ENCODE measurements at regions not wholly inside any gene's neighbourhood (a gene's known extent, or its start where the extent isn't known, plus 50 kb on each side); places are given as distances from the start of the nearest gene placed in this dataset.
A peak's percentile ranks its signal among the peaks of the same experiment; 100 is the strongest.

DNA sequence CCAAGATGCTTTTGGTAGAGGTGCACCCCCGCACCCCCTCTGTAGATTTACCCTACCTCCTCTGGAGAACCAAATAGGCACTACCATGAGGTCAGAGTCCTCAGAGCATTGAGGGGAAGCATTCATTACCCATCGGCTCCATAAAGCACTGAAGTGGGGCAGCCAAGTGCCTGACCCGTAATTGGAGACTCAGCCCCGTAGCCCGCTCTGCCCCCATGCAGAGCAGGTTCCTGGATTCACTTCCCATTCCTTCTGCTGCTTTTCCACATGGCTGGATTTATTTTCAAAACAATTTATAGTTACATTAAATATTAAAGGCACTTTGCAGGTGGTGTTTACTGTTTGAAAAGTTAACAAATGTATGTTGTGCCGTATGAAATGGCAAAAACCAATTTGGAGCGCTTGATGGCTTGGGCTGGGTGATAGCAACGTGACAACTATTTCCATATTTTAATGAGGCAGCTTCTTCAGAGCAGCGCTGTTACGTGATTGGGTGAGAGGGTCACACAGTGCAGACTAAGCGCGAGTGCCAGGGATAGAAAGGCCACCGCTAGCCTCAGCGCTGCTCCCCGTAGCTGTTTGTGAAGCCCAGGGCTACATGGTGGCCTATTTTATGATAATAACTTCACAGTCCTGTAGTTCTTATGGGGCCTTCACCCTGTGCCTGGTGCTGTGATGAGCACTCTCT lies 373.8 kb upstream of the PROK2 start:
- no peaks in the 10 kb centered on the region for H3K4me1 ChIP-seq
- ATAC-seq = no peak
- no peak for DNase-seq
- H3K27me3 ChIP-seq = no peaks in the 10 kb centered on the region
- no peak overlapping the region for H3K4me3 ChIP-seq
- no peaks in the 10 kb centered on the region for H3K36me3 ChIP-seq
- no peak for TF ChIP-seq POLR2A (IDR thresholded peaks at IDR 0.05)
- in situ Hi-C loops (cut with MboI; ENCODE audit: low sequenced_read_pairs in 4 of 4) = no loop called here
- intact Hi-C loops (cut with DNase I; ENCODE audit: low total_unique reads) = no loop called here
- no peaks in the 10 kb centered on the region for H3K9me3 ChIP-seq
- H3K27ac ChIP-seq = no peak overlapping the region

DNA sequence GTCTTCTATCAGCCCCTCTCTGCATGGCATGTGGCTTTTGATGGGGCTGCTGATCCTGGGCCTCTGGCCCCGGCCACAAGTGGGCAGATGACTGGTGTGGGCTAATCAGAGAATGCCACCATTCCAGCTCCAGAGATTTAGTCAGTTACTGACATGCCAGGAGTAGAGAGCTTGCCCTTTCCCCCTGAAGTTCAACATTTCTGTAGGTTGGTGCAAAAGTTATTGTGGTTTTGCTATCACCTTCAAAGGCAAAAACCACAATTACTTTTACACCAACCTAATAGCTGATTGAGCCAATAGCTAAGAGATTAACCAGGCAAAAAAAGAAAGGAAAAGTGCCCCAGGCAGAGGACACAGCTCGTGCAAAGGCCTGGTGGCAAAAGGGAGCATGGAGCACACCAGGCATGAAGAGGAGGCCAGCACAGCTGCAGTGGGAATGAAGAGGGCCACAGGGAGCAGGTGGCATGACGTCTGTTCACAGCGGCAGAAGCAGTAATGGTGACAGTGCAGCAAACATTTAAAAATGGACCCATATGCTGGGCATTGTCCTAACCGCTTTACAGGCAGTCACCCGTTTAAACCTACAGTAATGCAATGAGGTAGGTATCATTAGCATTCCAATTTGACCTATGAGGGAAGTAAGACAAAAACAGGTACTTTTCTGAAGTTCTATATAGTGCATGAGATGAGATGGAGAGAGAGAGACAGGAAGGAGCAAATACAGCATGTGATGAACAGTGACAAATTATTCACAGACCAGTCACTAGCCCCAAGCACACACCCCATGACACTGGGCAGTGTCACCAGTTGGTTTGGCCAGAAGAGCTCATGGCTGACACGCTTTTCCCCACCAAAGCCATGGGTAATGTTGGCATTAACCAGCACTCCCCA lies 373.0 kb upstream of the PROK2 start:
- H3K9me3 ChIP-seq = no peaks in the 10 kb centered on the region
- no peak overlapping the region for H3K27ac ChIP-seq
- no peak overlapping the region for H3K4me3 ChIP-seq
- in situ Hi-C loops (cut with MboI; ENCODE audit: low sequenced_read_pairs in 4 of 4) (no loop called here), intact Hi-C loops (cut with DNase I; ENCODE audit: low total_unique reads) (no loop called here)
- DNase-seq (no peak), ATAC-seq (no peak)
- no peak for TF ChIP-seq POLR2A (IDR thresholded peaks at IDR 0.05)
- TF ChIP-seq, protein P1, sequence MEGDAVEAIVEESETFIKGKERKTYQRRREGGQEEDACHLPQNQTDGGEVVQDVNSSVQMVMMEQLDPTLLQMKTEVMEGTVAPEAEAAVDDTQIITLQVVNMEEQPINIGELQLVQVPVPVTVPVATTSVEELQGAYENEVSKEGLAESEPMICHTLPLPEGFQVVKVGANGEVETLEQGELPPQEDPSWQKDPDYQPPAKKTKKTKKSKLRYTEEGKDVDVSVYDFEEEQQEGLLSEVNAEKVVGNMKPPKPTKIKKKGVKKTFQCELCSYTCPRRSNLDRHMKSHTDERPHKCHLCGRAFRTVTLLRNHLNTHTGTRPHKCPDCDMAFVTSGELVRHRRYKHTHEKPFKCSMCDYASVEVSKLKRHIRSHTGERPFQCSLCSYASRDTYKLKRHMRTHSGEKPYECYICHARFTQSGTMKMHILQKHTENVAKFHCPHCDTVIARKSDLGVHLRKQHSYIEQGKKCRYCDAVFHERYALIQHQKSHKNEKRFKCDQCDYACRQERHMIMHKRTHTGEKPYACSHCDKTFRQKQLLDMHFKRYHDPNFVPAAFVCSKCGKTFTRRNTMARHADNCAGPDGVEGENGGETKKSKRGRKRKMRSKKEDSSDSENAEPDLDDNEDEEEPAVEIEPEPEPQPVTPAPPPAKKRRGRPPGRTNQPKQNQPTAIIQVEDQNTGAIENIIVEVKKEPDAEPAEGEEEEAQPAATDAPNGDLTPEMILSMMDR (IDR thresholded peaks at IDR 0.05 in 4 of 5, conservative IDR thresholded peaks at IDR 0.05 in 1 of 5) = no peak
- no peaks in the 10 kb centered on the region for H3K27me3 ChIP-seq
- peaks cover 0 to 3% of the 10 kb centered on the region in 2 donors for H3K4me1 ChIP-seq
- H3K36me3 ChIP-seq = no peaks in the 10 kb centered on the region

DNA sequence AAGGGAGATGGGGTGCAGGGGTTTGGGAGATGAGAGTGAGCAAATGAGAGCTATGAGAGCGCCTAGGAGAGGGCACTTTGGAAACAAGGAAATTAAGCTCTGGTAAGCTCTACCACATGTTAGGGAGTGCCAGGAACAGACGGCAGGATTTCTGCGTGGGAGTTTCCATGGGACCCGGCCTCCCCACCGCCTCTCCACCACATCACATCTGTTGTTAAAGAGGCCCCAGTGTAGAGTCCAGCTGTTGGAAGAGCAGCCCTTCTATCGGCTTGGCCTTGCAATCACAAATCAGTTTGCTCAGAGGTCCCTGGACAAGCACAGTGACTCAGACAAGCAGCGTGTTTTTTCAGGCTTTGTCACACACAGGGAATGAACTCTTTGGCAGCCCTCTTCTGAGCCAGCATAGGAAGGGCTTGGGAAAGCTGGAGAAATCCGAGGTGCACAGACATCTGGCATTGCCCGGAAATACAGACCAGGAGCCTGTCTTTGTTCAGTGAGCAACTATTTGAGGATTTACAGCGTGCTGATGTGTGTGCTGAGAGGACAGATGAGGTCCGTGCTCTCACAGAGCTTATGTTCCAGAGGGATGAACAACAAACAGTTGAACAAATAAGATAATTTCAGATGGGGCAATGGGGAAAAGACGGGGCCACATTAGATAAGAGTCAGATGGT lies 370.6 kb upstream of the PROK2 start:
- in situ Hi-C loops (cut with MboI; ENCODE audit: low sequenced_read_pairs in 4 of 4) = no loop called here

DNA sequence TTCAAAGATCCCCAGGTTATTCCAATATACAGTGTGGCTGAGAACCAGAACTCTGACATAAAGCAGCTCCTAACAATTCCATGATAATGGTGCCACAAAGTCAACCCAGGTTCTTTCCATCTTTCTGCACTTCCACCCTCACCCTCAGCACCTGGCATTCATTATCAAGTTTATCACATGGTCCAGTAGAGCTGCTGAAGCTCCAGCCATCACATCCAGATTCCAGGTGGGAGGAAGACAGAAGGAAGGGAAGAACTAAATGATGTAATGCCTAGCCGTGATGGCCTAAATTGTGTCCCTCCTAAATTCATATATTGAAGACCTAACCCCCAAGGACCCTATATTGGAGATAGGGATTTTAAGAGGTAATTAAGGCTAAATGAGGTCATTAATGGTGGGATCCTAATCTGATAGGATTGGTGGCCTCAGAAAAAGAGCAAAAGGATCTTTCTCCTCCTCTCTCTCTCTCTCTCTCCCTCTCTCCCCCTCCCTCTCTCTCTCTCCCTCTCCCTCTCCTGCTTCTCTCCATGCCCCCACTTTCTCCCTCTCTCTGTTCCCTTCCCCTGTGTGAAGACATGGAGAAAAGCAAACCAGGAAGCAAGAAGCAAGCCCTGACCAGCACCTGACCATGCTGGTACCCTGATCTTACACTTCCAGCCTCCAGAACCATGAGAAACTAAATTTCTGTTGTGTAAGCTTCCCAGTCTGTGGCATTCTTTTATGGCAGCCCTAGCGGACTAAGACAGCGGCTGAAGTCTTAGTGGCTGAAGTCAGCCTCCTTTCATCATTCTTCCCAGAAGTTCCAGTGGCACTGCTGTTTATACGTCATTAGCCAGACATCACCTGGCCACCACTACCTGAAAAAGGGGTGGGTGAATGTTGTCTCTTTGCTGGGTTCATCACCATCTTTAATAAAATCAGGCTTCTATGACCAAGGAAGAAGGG lies 369.7 kb upstream of the PROK2 start:
- Histone ChIP-seq H3K9me3 (no peaks in the 10 kb centered on the region), H3K36me3 (no peaks in the 10 kb centered on the region), H3K27ac (peak overlapping the region in 2 of 4 donors; percentile 11 to 43), H3K4me3 (no peak overlapping the region), H3K4me1 (peaks cover 0 to 9% of the 10 kb centered on the region in 2 donors), H3K27me3 (no peaks in the 10 kb centered on the region)
- intact Hi-C loops (cut with DNase I; ENCODE audit: low total_unique reads) (no loop called here), in situ Hi-C loops (cut with MboI; ENCODE audit: low sequenced_read_pairs in 4 of 4) (no loop called here)
- DNase-seq (no peak), ATAC-seq (no peak)
- no peak for TF ChIP-seq POLR2A (IDR thresholded peaks at IDR 0.05)
- TF ChIP-seq, protein P1 (IDR thresholded peaks at IDR 0.05 in 4 of 5, conservative IDR thresholded peaks at IDR 0.05 in 1 of 5) = no peak

More for the DNA sequence above, 370.6 kb upstream of the PROK2 start:
- peak; percentile 75 to 83 for ATAC-seq
- intact Hi-C loops (cut with DNase I; ENCODE audit: low total_unique reads) = no loop called here
- Histone ChIP-seq H3K4me1 (peaks cover 0 to 9% of the 10 kb centered on the region in 2 donors), H3K36me3 (no peaks in the 10 kb centered on the region), H3K9me3 (no peaks in the 10 kb centered on the region), H3K27me3 (no peaks in the 10 kb centered on the region), H3K27ac (peak overlapping the region in 2 of 4 donors; percentile 11 to 43), H3K4me3 (no peak overlapping the region)
- peak; percentile 32 to 74 for DNase-seq
- TF ChIP-seq, protein P1 (IDR thresholded peaks at IDR 0.05 in 4 of 5, conservative IDR thresholded peaks at IDR 0.05 in 1 of 5) = no peak
- no peak for TF ChIP-seq POLR2A (IDR thresholded peaks at IDR 0.05)

Data from gastrocnemius medialis (tissue), 4 donors.